A549 (cell line): ENCODE measurements at regions not wholly inside any gene's neighbourhood (a gene's known extent, or its start where the extent isn't known, plus 50 kb on each side); places are given as distances from the start of the nearest gene placed in this dataset.

Experiments
- BHLHE40 ChIP-seq: IDR thresholded peaks from 2 replicates; pipeline ENCODE4 v1.6.1; 2012; ENCODE audit warnings: low read depth, low read length, inconsistent platforms
- CBX8 ChIP-seq: fragments of 200-600 bp; sonication (generic); IDR thresholded peaks from 2 replicates; pipeline ENCODE4 v1.6.1; 2016
- CTCF ChIP-seq: fragments of >200 bp; sonication (Bioruptor Twin); formaldehyde crosslinking; IDR thresholded peaks from 3 replicates; pipeline ENCODE4 v1.5.1; 2016
- MAFK ChIP-seq: fragments of 450-650 bp; IDR thresholded peaks from 2 replicates; pipeline ENCODE4 v1.6.1; 2014; ENCODE audit not compliant: partially characterized antibody
- POLR2A ChIP-seq: IDR thresholded peaks from 2 replicates; pipeline ENCODE4 v1.6.1; 2012; ENCODE audit warnings: mild to moderate bottlenecking, low read length
- USF2 ChIP-seq: fragments of 450-650 bp; IDR thresholded peaks from 2 replicates; pipeline ENCODE4 v1.6.1; 2014; ENCODE audit warnings: antibody characterized with exemption

- TF ChIP-seq CTCF (no peak), MAFK (no peak), CBX8 (no peak), POLR2A (no peak), USF2 (no peak), BHLHE40 (no peak)
These were observed 94.7 kb downstream of the SLC41A2 start for GRCh38 chr12:104863296-104863948.
